Activated CD8-positive, alpha-beta T cell treated with anti-CD3 and anti-CD28 coated beads for 36 hours (primary cell): ENCODE measurements at regions not wholly inside any gene's neighbourhood (a gene's known extent, or its start where the extent isn't known, plus 50 kb on each side); places are given as distances from the start of the nearest gene placed in this dataset.

Experiments
- ATAC-seq: fragments of 200-7000 bp; cut with Tn5 transposase; one replicate; pipeline ENCODE4 v1.10.0; 2021; ENCODE audit warnings: mild to moderate bottlenecking, moderate library complexity
- CTCF ChIA-PET: fragments of 350-600 bp; sonication (Branson Sonifier 250); formaldehyde crosslinking; loops from one replicate; lab custom pipeline; 2021; ENCODE audit warnings: antibody characterized with exemption; lab: Charles Lee
- POLR2A ChIA-PET: fragments of 350-600 bp; sonication (Branson Sonifier 250); formaldehyde crosslinking; loops from one replicate; lab custom pipeline; 2021; ENCODE audit warnings: antibody characterized with exemption; lab: Charles Lee
- DNase-seq: peaks from one replicate; pipeline ENCODE4 v3.0.0-alpha.2; 2020
- H3K27ac Mint-ChIP-seq: one replicate; pipeline ENCODE4 v1.8.0; 2021; ENCODE audit warnings: mild to moderate bottlenecking, mixed read lengths
- H3K27me3 Mint-ChIP-seq: one replicate; pipeline ENCODE4 v1.8.0; 2021; ENCODE audit warnings: mixed read lengths
- H3K36me3 Mint-ChIP-seq: one replicate; pipeline ENCODE4 v1.8.0; 2021; ENCODE audit warnings: low read depth, mixed read lengths
- H3K4me1 Mint-ChIP-seq: one replicate; pipeline ENCODE4 v1.8.0; 2021; ENCODE audit warnings: low read depth, mixed read lengths
- H3K4me3 Mint-ChIP-seq: one replicate; pipeline ENCODE4 v1.8.0; 2021; ENCODE audit warnings: mild to moderate bottlenecking, moderate library complexity, mixed read lengths
- H3K9me3 Mint-ChIP-seq: one replicate; pipeline ENCODE4 v1.8.0; 2021; ENCODE audit warnings: mixed read lengths
- CTCF ChIP-seq: fragments of 200-600 bp; IDR thresholded peaks from one replicate; pipeline ENCODE4 v1.8.0; 2022; ENCODE audit warnings: antibody characterized with exemption, mild to moderate bottlenecking
- intact Hi-C: fragments of 100-400 bp; cut with micrococcal nuclease; formaldehyde crosslinking; loops from one replicate; pipeline ENCODE4 v1.10.0; 2022

DNA sequence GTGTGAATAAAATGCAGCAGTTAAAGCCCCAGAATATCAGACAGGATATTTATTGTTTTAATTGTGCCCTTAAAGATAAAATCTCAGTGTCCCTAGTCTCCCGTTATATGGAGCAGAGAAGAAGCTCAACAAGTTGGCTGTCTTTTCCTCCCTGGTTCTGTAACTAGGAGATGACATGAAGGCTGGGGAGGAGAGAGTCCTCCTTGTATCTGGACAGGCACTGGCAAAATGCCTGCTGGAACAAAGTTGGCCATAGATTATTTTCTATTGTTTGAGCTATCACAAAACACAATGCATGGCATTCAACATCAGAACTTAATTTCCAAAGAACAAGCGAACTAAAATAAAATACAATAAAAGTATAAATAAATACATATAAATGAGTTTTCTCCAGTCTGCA is 694.9 kb upstream of the KCND2 start:
- POLR2A ChIA-PET: no interaction called here

DNA sequence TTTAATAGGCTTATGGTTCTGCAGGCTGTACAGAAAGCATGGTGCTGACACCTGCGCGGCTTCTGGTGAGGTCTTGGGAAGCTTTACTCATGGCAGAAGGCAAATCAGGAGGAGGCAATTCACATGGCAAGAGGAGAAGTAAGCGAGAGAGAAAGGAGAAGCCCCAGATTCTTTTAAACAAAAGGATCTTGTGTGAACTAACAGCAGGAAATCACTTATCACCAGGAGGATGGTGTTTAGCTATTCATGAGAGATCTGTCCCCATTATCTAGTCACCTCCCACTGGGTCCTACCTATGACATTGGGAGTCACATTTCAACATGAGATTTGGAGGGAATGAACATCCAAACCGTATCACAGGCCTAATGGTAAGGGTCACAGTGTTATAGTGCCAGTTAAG is 678.0 kb upstream of the KCND2 start:
- ChIA-PET POLR2A (no interaction called here), CTCF (no interaction called here)
- H3K4me3 Mint-ChIP-seq: no peak overlapping the region
- ATAC-seq (no peak), DNase-seq (no peak)
- no peaks in the 10 kb centered on the region for H3K4me1 Mint-ChIP-seq
- intact Hi-C loops: no loop called here
- no peaks in the 10 kb centered on the region for H3K27me3 Mint-ChIP-seq
- H3K36me3 Mint-ChIP-seq: no peaks in the 10 kb centered on the region
- H3K9me3 Mint-ChIP-seq: peaks cover 8% of the 10 kb centered on the region
- H3K27ac Mint-ChIP-seq: no peak overlapping the region
- no peak for TF ChIP-seq CTCF

More for the DNA sequence above, 694.9 kb upstream of the KCND2 start:
- Mint-ChIP-seq H3K27ac (no peak overlapping the region), H3K36me3 (no peaks in the 10 kb centered on the region), H3K4me3 (no peak overlapping the region), H3K4me1 (no peaks in the 10 kb centered on the region), H3K9me3 (no peaks in the 10 kb centered on the region), H3K27me3 (no peaks in the 10 kb centered on the region)
- CTCF ChIA-PET: no interaction called here
- no peak for DNase-seq
- no peak for TF ChIP-seq CTCF
- no peak for ATAC-seq
- intact Hi-C loops: no loop called here

DNA sequence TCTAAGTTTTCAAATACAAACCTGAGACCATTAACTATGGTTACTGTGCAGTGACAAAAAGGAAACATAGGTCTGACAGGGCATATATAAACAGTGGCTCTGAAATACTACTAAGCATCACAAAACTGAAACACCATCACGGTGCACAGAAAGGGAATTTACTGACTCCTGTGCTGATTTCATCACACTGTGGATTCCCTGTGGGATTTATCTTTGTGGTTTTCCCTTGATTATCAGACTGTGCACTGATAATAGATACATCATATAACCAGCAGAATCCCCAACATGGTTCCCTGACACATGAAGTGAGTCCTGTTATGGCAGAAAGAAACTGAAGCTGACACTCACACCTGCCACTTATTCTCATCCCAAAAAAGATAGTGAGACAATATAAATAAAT is 676.3 kb upstream of the KCND2 start:
- Mint-ChIP-seq H3K9me3 (peaks cover 8% of the 10 kb centered on the region), H3K27ac (no peak overlapping the region), H3K4me3 (no peak overlapping the region), H3K27me3 (no peaks in the 10 kb centered on the region), H3K4me1 (no peaks in the 10 kb centered on the region), H3K36me3 (no peaks in the 10 kb centered on the region)
- intact Hi-C loops: no loop called here
- CTCF ChIA-PET: no interaction called here
- DNase-seq (no peak), ATAC-seq (no peak)
- POLR2A ChIA-PET: no interaction called here
- TF ChIP-seq CTCF: no peak

DNA sequence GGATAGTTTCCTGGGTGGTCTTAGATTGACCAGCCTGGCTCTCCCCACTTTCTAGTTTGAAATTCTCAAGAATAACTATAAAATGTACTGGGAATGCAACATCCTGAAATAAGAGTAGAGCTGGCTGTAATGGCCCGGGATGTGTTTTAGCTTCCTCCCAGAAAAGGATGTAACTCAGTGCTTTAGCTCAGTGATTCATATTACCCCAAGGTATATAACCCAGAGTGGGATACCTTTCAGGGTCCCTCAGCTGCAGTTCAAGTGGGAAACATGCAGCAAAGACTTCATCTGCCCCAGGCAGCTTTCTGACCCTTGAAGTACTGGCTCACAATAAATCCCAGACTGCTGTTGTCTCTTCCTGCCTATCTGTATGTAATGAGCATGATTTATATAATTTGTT is 666.7 kb upstream of the KCND2 start:
- Mint-ChIP-seq H3K4me3 (no peak overlapping the region), H3K36me3 (no peaks in the 10 kb centered on the region), H3K27ac (no peak overlapping the region), H3K27me3 (no peaks in the 10 kb centered on the region), H3K4me1 (no peaks in the 10 kb centered on the region), H3K9me3 (peaks cover 11% of the 10 kb centered on the region)
- ATAC-seq: no peak
- no peak for DNase-seq
- intact Hi-C loops: no loop called here
- ChIA-PET POLR2A (no interaction called here), CTCF (no interaction called here)
- TF ChIP-seq CTCF: no peak

- no peaks in the 10 kb centered on the region for H3K4me1 Mint-ChIP-seq
- CTCF ChIA-PET: no interaction called here
- DNase-seq: no peak
- no peak for ATAC-seq
- peaks cover 2% of the 10 kb centered on the region for H3K9me3 Mint-ChIP-seq
- no peaks in the 10 kb centered on the region for H3K27me3 Mint-ChIP-seq
- POLR2A ChIA-PET: no interaction called here
- H3K27ac Mint-ChIP-seq: no peak overlapping the region
- no peaks in the 10 kb centered on the region for H3K36me3 Mint-ChIP-seq
- intact Hi-C loops: no loop called here
- H3K4me3 Mint-ChIP-seq: no peak overlapping the region
- no peak for TF ChIP-seq CTCF
Measured at GRCh38 chr7:119620769-119621168, 652.2 kb upstream of the KCND2 start.
